ENCODE measurements at regions not wholly inside any gene's neighbourhood (a gene's known extent, or its start where the extent isn't known, plus 50 kb on each side); places are given as distances from the start of the nearest gene placed in this dataset.

DNA sequence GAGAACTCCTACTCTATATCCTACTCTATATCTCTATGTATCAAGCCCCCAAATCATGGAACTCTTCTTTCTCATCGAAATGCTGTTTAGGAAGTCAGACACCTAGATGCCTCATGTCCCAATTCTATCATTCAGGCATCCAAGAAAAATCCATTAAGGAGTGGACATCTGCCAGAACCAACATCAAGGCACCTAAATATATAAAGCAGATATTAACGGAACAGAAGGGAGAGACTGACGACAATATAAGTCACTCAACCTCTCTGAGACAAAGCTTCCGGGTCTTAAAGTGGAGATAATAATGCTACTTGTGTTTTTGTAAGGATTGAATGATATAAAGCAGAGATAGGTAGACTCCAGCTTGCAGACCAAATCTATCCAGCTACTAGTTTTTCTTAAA is 241.5 kb downstream of the NFATC2 start:
- DNase-seq (ENCODE audit: low spot score) = no peak
- no peaks in the 10 kb centered on the region for H3K27me3 ChIP-seq (replicated peaks; ENCODE audit: insufficient read depth)
- no peaks in the 10 kb centered on the region for H3K9me3 ChIP-seq
- no peaks in the 10 kb centered on the region for H3K36me3 ChIP-seq
- WGBS = 51% methylated on average over 4 of the region's 4 CpGs
- no peak for TF ChIP-seq POLR2A (IDR thresholded peaks at IDR 0.05)
- no peak for TF ChIP-seq POLR2AphosphoS5 (IDR thresholded peaks at IDR 0.05)
- TF ChIP-seq, protein P1, sequence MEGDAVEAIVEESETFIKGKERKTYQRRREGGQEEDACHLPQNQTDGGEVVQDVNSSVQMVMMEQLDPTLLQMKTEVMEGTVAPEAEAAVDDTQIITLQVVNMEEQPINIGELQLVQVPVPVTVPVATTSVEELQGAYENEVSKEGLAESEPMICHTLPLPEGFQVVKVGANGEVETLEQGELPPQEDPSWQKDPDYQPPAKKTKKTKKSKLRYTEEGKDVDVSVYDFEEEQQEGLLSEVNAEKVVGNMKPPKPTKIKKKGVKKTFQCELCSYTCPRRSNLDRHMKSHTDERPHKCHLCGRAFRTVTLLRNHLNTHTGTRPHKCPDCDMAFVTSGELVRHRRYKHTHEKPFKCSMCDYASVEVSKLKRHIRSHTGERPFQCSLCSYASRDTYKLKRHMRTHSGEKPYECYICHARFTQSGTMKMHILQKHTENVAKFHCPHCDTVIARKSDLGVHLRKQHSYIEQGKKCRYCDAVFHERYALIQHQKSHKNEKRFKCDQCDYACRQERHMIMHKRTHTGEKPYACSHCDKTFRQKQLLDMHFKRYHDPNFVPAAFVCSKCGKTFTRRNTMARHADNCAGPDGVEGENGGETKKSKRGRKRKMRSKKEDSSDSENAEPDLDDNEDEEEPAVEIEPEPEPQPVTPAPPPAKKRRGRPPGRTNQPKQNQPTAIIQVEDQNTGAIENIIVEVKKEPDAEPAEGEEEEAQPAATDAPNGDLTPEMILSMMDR (IDR thresholded peaks at IDR 0.05) = no peak
- intact Hi-C loops (cut with DNase I) = loop anchor here (10.0 kb wide), 1 partner anchor 506 kb away; the partner anchor contains the start of gene BCAS4
- H3K4me1 ChIP-seq (replicated peaks) = no peaks in the 10 kb centered on the region
- no peak overlapping the region for H3K4me3 ChIP-seq
- no peak overlapping the region for H3K27ac ChIP-seq

DNA sequence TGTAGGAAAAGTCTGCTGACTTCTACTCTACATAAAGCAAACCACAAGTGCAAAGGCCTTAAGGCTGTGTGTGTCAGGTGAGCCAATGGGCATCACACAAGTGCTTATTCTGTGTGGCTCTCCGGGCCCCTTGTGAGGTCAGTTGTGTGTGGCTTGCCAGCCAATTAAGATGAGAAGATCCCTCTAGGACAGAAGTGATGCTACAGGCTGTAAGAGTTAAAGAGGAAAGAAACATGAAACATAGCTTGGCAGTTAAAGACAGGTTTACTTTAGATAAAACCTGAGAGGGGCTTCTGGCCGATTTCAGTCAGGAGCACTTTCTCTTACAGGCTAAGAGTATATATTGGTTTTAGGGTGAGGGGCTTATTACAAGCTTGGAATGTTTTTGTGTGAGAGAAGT is 242.4 kb downstream of the NFATC2 start:
- Histone ChIP-seq H3K36me3 (no peaks in the 10 kb centered on the region), H3K4me3 (no peak overlapping the region), H3K4me1 (replicated peaks) (no peaks in the 10 kb centered on the region), H3K9me3 (no peaks in the 10 kb centered on the region), H3K27ac (no peak overlapping the region), H3K27me3 (replicated peaks; ENCODE audit: insufficient read depth) (no peaks in the 10 kb centered on the region)
- intact Hi-C loops (cut with DNase I) = loop anchor here (10.0 kb wide), 1 partner anchor 505 kb away; the partner anchor contains the start of gene BCAS4
- TF ChIP-seq, protein P1 (IDR thresholded peaks at IDR 0.05) = no peak
- TF ChIP-seq POLR2A (IDR thresholded peaks at IDR 0.05) (no peak), POLR2AphosphoS5 (IDR thresholded peaks at IDR 0.05) (no peak)
- DNase-seq (ENCODE audit: low spot score) = no peak
- 77% methylated on average over 2 of the region's 2 CpGs for WGBS

DNA sequence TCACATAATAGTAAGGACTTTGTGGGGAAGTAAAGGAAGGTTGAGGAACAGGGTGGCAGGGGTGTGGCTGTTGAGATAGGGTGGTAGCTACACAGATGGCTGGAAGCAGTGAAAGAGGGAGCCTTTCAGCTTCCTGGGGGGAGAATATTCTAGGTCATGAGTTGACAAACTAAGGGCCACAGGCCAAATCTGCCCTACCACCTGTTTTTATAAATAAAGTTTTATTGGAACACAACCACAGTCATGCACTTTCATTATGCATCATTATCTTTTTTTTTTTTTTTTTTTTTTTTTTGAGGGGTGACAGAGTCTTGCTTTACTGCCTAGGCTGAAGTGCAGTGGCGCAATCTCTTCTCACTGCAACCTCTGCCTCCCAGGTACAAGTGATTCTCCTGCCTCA is 243.1 kb downstream of the NFATC2 start:
- intact Hi-C loops (cut with DNase I) = no loop called here
- no peak for DNase-seq (ENCODE audit: low spot score)
- WGBS = 100% methylated on average over 1 of the region's 1 CpG
- Histone ChIP-seq H3K4me3 (no peak overlapping the region), H3K36me3 (no peaks in the 10 kb centered on the region), H3K4me1 (replicated peaks) (no peaks in the 10 kb centered on the region), H3K27ac (no peak overlapping the region), H3K9me3 (no peaks in the 10 kb centered on the region), H3K27me3 (replicated peaks; ENCODE audit: insufficient read depth) (no peaks in the 10 kb centered on the region)
- no peak for TF ChIP-seq POLR2AphosphoS5 (IDR thresholded peaks at IDR 0.05)
- TF ChIP-seq, protein P1 (IDR thresholded peaks at IDR 0.05) = no peak
- TF ChIP-seq POLR2A (IDR thresholded peaks at IDR 0.05) = no peak

DNA sequence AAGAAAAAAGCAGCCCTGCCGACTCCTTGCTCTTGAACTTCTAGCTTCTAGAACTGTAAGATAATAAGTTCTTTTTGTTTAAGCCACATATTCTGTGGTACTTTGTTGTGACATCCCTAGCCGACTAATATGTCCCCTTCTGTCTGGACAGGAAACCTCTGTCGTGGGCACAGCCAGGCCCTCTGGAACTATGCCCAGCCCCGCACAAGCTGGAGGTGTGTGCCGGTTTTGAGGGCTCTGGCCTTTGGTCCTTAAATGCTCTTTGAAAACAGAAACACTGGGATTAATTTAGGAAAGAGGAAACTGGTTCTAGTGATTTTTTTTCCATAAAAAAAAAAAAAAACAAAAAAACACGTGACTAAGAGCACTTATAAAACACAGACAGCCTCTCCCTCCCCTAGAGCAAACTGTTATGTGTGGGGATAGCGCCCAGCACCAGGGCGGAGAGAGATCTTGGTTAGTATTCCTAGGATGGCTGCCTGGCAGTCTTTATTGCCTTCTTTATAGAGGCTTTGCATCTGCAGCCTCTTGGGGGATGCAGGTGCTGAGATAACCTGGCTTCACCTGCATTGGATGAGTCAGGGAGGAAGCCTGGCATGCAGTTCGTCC is 244.3 kb downstream of the NFATC2 start:
- no peaks in the 10 kb centered on the region for H3K27me3 ChIP-seq (replicated peaks; ENCODE audit: insufficient read depth)
- WGBS = 60% methylated on average over 9 of the region's 9 CpGs
- no peak overlapping the region for H3K27ac ChIP-seq
- intact Hi-C loops (cut with DNase I) = no loop called here
- no peaks in the 10 kb centered on the region for H3K36me3 ChIP-seq
- no peak overlapping the region for H3K4me3 ChIP-seq
- DNase-seq (ENCODE audit: low spot score) = no peak
- H3K4me1 ChIP-seq (replicated peaks) = no peaks in the 10 kb centered on the region
- H3K9me3 ChIP-seq = no peaks in the 10 kb centered on the region
- TF ChIP-seq, protein P1 (IDR thresholded peaks at IDR 0.05) = no peak
- TF ChIP-seq POLR2AphosphoS5 (IDR thresholded peaks at IDR 0.05) (no peak), POLR2A (IDR thresholded peaks at IDR 0.05) (no peak)
